ENCODE measurements at regions not wholly inside any gene's neighbourhood (a gene's known extent, or its start where the extent isn't known, plus 50 kb on each side); places are given as distances from the start of the nearest gene placed in this dataset.

DNA sequence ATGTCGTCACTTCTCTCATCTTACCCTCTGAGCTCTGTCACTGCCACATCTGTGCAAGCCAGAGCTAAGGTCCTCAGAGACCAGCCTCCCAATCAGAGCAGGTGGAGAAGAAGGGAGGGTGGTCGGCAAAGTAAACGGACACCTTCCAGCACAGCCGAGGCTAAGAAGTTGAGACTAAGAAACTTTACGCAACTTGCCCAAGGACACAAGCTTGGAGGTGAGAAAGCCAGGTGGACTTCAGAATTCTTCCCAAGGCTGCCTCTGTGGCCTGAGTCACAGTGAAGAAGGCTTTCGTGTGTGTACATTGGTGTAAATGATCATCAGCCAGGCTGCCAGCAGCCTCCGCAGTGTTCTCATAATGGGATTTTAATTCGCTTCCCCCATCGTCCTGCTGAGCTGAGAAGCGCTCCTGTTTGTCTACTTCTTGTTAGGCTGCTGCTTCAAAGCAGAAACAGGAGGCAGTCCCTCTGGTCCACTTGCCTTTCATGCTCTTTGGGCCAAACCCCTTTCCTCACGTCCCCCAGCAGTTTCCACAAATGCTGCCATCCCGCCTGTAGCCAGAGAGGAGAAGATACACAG is 125.0 kb upstream of the RPL38 start:
- no peak for TF ChIP-seq POLR2AphosphoS5 (IDR thresholded peaks at IDR 0.05)
- TF ChIP-seq EP300 (IDR thresholded peaks at IDR 0.05; ENCODE audit: low read depth), result no peak
- no peak for TF ChIP-seq POLR2A (IDR thresholded peaks at IDR 0.05)
- TF ChIP-seq, protein P1, sequence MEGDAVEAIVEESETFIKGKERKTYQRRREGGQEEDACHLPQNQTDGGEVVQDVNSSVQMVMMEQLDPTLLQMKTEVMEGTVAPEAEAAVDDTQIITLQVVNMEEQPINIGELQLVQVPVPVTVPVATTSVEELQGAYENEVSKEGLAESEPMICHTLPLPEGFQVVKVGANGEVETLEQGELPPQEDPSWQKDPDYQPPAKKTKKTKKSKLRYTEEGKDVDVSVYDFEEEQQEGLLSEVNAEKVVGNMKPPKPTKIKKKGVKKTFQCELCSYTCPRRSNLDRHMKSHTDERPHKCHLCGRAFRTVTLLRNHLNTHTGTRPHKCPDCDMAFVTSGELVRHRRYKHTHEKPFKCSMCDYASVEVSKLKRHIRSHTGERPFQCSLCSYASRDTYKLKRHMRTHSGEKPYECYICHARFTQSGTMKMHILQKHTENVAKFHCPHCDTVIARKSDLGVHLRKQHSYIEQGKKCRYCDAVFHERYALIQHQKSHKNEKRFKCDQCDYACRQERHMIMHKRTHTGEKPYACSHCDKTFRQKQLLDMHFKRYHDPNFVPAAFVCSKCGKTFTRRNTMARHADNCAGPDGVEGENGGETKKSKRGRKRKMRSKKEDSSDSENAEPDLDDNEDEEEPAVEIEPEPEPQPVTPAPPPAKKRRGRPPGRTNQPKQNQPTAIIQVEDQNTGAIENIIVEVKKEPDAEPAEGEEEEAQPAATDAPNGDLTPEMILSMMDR (IDR thresholded peaks at IDR 0.05), result no peak
- no peak for DNase-seq
- Histone ChIP-seq H3K27ac (no peak overlapping the region), H3K36me3 (no peaks in the 10 kb centered on the region), H3K27me3 (peaks cover 34% of the 10 kb centered on the region), H3K9me3 (no peaks in the 10 kb centered on the region), H3K4me3 (no peak overlapping the region), H3K4me1 (no peaks in the 10 kb centered on the region)
- intact Hi-C loops (cut with DNase I; ENCODE audit: low total_unique reads), result no loop called here
- in situ Hi-C loops (cut with MboI; ENCODE audit: low pct_ligation_motif_present in 1 of 4, low pct_unique_long_range_greater_than_20kb in 1 of 4, low sequenced_read_pairs in 3 of 4), result no loop called here
- WGBS, 2 donors (ENCODE audit: low coverage in 1 of 2), result 77% methylated on average over 12 of the region's 12 CpGs; no CpG with 5 or more reads in 1 of the 2 donors

DNA sequence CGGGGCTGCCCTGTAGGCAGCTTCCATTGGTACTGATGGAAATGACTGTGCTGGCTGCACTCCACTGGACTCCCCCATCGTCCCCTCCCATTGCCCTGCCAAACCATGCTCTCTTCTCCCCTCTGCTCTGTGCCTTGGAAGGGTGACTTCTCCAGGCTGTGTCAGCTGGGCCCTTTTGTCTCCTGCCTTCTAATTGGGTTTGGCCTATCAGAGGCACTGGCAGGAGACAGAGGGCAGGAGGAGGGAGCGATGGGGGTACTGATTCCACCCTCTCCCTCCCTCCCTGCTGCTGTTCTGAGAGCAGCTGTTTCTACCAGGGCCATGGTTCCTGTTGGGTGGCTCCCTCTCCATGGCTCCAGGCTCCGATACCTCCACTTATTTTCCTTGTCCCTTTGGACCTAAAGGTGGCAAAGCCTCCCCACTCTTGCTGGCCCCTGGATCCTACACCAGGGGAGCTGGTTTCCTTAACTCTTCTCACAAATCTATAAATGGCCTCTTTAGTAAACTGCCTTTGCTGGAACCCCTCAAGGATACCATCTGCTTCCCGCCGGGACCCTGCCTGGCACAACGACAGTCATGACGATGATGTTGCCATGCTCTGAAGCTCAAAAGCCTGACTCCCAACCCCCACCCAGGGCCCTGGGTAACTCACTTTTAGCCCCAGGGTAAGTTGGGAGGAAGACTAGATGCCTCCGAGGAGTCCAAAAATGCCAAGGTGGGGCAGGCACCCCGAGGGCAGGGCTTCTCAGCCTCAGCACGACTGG is 123.8 kb upstream of the RPL38 start:
- Histone ChIP-seq H3K4me1 (no peaks in the 10 kb centered on the region), H3K36me3 (no peaks in the 10 kb centered on the region), H3K27ac (no peak overlapping the region), H3K9me3 (no peaks in the 10 kb centered on the region), H3K27me3 (peaks cover 35% of the 10 kb centered on the region), H3K4me3 (no peak overlapping the region)
- in situ Hi-C loops (cut with MboI; ENCODE audit: low pct_ligation_motif_present in 1 of 4, low pct_unique_long_range_greater_than_20kb in 1 of 4, low sequenced_read_pairs in 3 of 4), result no loop called here
- intact Hi-C loops (cut with DNase I; ENCODE audit: low total_unique reads), result no loop called here
- TF ChIP-seq POLR2A (IDR thresholded peaks at IDR 0.05) (no peak), POLR2AphosphoS5 (IDR thresholded peaks at IDR 0.05) (no peak), EP300 (IDR thresholded peaks at IDR 0.05; ENCODE audit: low read depth) (no peak)
- TF ChIP-seq, protein P1 (IDR thresholded peaks at IDR 0.05), result no peak
- 72 to 94% methylated on average over 3 to 11 of the region's 11 CpGs for WGBS, 2 donors (ENCODE audit: low coverage in 1 of 2)
- no peak for DNase-seq

DNA sequence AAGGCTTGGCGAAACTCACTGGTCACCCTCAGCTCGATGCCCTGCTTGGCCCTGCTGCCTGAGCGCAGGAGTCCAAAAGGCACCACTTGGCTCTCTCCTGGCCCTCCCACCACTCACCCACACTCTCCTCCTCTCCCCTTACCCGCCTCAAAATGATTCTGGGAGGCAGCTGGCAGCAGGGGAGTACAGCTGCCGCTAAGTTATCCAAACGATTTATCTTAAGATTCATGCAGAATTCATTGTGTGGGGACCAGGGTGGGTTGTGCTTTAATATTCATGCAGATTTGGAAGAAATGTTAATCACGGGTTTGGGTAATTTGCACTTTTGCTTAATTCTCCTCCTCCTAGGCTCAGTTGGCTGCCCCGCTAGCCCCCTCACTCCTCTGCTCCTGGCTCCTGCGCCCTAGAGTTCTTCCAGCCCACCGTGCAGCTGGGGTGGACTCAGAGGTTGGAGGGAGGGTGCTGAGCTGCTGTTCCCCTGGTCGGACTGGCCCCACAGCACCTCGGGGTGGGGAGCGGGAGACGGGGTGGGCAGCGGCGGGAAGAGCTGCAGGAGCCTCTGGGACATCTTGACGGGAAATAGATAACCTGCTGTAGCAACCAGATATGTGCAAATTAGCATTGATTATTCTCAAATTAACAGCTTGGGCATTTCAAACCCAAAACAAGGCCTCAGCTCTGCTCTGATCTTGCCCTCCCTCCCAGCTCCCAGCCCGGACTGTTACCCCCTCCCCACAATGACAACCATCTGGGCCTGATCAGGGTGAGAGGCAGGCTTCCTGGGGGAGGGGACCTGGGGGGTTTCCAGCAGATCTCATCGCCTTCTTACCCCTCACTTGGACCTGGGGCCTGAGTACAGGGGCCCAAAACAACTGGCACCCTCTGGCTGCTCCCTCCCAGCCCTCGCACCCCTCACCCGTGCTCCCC is 122.6 kb upstream of the RPL38 start:
- H3K36me3 ChIP-seq, result no peaks in the 10 kb centered on the region
- DNase-seq, result no peak
- H3K4me3 ChIP-seq, result no peak overlapping the region
- H3K4me1 ChIP-seq, result no peaks in the 10 kb centered on the region
- H3K27me3 ChIP-seq, result peaks cover 35% of the 10 kb centered on the region
- in situ Hi-C loops (cut with MboI; ENCODE audit: low pct_ligation_motif_present in 1 of 4, low pct_unique_long_range_greater_than_20kb in 1 of 4, low sequenced_read_pairs in 3 of 4), result no loop called here
- no peak overlapping the region for H3K27ac ChIP-seq
- intact Hi-C loops (cut with DNase I; ENCODE audit: low total_unique reads), result no loop called here
- 36 to 61% methylated on average over 3 to 20 of the region's 21 CpGs for WGBS, 2 donors (ENCODE audit: low coverage in 1 of 2)
- H3K9me3 ChIP-seq, result peaks cover 3 to 4% of the 10 kb centered on the region in 2 donors
- no peak for TF ChIP-seq EP300 (IDR thresholded peaks at IDR 0.05; ENCODE audit: low read depth)
- no peak for TF ChIP-seq POLR2AphosphoS5 (IDR thresholded peaks at IDR 0.05)
- TF ChIP-seq, protein P1 (IDR thresholded peaks at IDR 0.05), result no peak

DNA sequence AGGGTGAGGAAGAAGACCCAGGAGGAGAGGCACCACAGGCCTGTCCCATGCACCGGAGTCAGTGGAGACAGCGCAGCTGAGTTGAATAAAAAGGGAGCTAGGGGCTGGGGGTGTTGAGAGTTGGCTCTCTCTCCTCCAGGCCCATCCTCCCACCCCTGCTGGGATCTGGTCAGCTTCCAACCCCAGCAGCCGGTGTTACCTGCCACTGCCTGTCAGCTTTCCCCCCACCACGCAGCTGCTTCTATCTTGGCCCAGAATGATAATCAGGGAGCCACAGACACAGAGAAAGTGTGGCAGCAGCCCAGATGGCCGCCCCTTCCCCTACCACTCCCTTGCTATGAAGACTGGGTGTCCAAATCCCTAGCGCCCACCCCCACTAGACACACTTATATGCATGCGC is 120.6 kb upstream of the RPL38 start:
- TF ChIP-seq, protein P1 (IDR thresholded peaks at IDR 0.05), result no peak
- TF ChIP-seq EP300 (IDR thresholded peaks at IDR 0.05; ENCODE audit: low read depth) (no peak), POLR2A (IDR thresholded peaks at IDR 0.05) (no peak), POLR2AphosphoS5 (IDR thresholded peaks at IDR 0.05) (no peak)
- Histone ChIP-seq H3K27ac (no peak overlapping the region), H3K36me3 (no peaks in the 10 kb centered on the region), H3K27me3 (peaks cover 35% of the 10 kb centered on the region), H3K4me1 (no peaks in the 10 kb centered on the region), H3K4me3 (no peak overlapping the region), H3K9me3 (peaks cover 3 to 4% of the 10 kb centered on the region in 2 donors)
- 72% methylated on average over 7 of the region's 7 CpGs; no CpG with 5 or more reads in 1 of the 2 donors for WGBS, 2 donors (ENCODE audit: low coverage in 1 of 2)
- intact Hi-C loops (cut with DNase I; ENCODE audit: low total_unique reads) (no loop called here), in situ Hi-C loops (cut with MboI; ENCODE audit: low pct_ligation_motif_present in 1 of 4, low pct_unique_long_range_greater_than_20kb in 1 of 4, low sequenced_read_pairs in 3 of 4) (no loop called here)
- no peak for DNase-seq

All from transverse colon (tissue), 4 donors.